Neuronal stem cell (in vitro differentiated cells): ENCODE measurements at regions not wholly inside any gene's neighbourhood (a gene's known extent, or its start where the extent isn't known, plus 50 kb on each side); places are given as distances from the start of the nearest gene placed in this dataset.

Source experiments
- DNase-seq: peaks from one replicate; pipeline ENCODE4 v3.0.0-alpha.2; 2013; ENCODE audit warnings: low spot score
- H2AFZ ChIP-seq: one replicate; pipeline ENCODE4 v1.6.1; 2013; ENCODE audit warnings: mild to moderate bottlenecking, low read length, inconsistent platforms
- H2AK5ac ChIP-seq: 2 replicates; pipeline ENCODE4 v1.6.1; 2013; ENCODE audit warnings: low read depth, mild to moderate bottlenecking, inconsistent platforms, low read length, moderate library complexity, mixed read lengths
- H2BK120ac ChIP-seq: 2 replicates; pipeline ENCODE4 v1.6.1; 2013; ENCODE audit warnings: low read depth, mild to moderate bottlenecking, inconsistent platforms, low read length, moderate library complexity, mixed read lengths
- H2BK12ac ChIP-seq: one replicate; pipeline ENCODE4 v1.6.1; 2013; ENCODE audit warnings: low read length, inconsistent platforms
- H2BK15ac ChIP-seq: 2 replicates; pipeline ENCODE4 v1.6.1; 2013; ENCODE audit warnings: mild to moderate bottlenecking, low read length, inconsistent platforms, mixed read lengths
- H2BK5ac ChIP-seq: one replicate; pipeline ENCODE4 v1.6.1; 2013; ENCODE audit warnings: inconsistent platforms, mild to moderate bottlenecking, low read length, moderate library complexity
- H3K14ac ChIP-seq: one replicate; pipeline ENCODE4 v1.6.1; 2013; ENCODE audit warnings: low read length, inconsistent platforms
- H3K18ac ChIP-seq: 2 replicates; pipeline ENCODE4 v1.6.1; 2013; ENCODE audit warnings: low read length, inconsistent platforms
- H3K23ac ChIP-seq: 2 replicates; pipeline ENCODE4 v1.6.1; 2013; ENCODE audit warnings: low read depth, mild to moderate bottlenecking, mixed read lengths, low read length, inconsistent platforms; ENCODE audit not compliant: poor library complexity
- H3K27ac ChIP-seq: replicated peaks from 3 replicates; pipeline ENCODE4 v1.5.1; 2013; ENCODE audit warnings: low read length, inconsistent platforms
- H3K27me3 ChIP-seq, 3 experiments: 2 replicates each; pipeline ENCODE4 v1.6.1; 2013; ENCODE audit warnings: low read length in 3 of 3, mild to moderate bottlenecking in 2 of 3, inconsistent platforms in 1 of 3, low read depth in 1 of 3, mixed read lengths in 1 of 3, moderate library complexity in 1 of 3; ENCODE audit not compliant: control insufficient read depth in 3 of 3, insufficient read depth in 3 of 3
- H3K36me3 ChIP-seq, 2 donors: replicated peaks in 1 of 2; 2 replicates each; pipeline ENCODE4 v1.6.1; 2013; ENCODE audit warnings: low read length in 2 of 2; ENCODE audit not compliant: control insufficient read depth in 2 of 2, insufficient read depth in 2 of 2
- H3K4ac ChIP-seq: 2 replicates; pipeline ENCODE4 v1.6.1; 2013; ENCODE audit warnings: inconsistent platforms, mild to moderate bottlenecking, low read length, moderate library complexity
- H3K4me1 ChIP-seq, 2 donors: 1 replicate in 1 of 2; 2 replicates in 1 of 2; pipeline ENCODE4 v1.6.1; 2013; ENCODE audit warnings: low read length in 2 of 2, low read depth in 1 of 2; ENCODE audit not compliant: control insufficient read depth in 2 of 2, insufficient read depth in 1 of 2
- H3K4me2 ChIP-seq: one replicate; pipeline ENCODE4 v1.6.1; 2013; ENCODE audit warnings: mild to moderate bottlenecking, low read length, inconsistent platforms; ENCODE audit not compliant: insufficient read depth, poor library complexity, severe bottlenecking
- H3K4me3 ChIP-seq, 2 donors: 2 replicates each; pipeline ENCODE4 v1.5.1; 2013; ENCODE audit warnings: low read length in 2 of 2, mild to moderate bottlenecking in 2 of 2, inconsistent platforms in 1 of 2, moderate library complexity in 1 of 2
- H3K79me1 ChIP-seq: one replicate; pipeline ENCODE4 v1.6.1; 2013; ENCODE audit warnings: low read depth, mild to moderate bottlenecking, inconsistent platforms, low read length, moderate library complexity
- H3K9ac ChIP-seq: one replicate; pipeline ENCODE4 v1.6.1; 2013; ENCODE audit warnings: mild to moderate bottlenecking, low read depth, low read length, inconsistent platforms; ENCODE audit not compliant: poor library complexity
- H3K9me3 ChIP-seq, 2 donors: replicated peaks in 1 of 2; 2 replicates each; pipeline versions ENCODE3 to v1.6.1; 2013; ENCODE audit warnings: low read length in 2 of 2, mild to moderate bottlenecking in 2 of 2, inconsistent platforms in 1 of 2, low read depth in 1 of 2, mixed read lengths in 1 of 2, moderate library complexity in 1 of 2; ENCODE audit not compliant: control insufficient read depth in 2 of 2, insufficient read depth in 1 of 2
- H4K8ac ChIP-seq: one replicate; pipeline ENCODE4 v1.6.1; 2013; ENCODE audit warnings: low read depth, mild to moderate bottlenecking, inconsistent platforms, low read length, moderate library complexity
- H4K91ac ChIP-seq: one replicate; pipeline ENCODE4 v1.6.1; 2013; ENCODE audit warnings: low read length, low read depth, mild to moderate bottlenecking, inconsistent platforms; ENCODE audit not compliant: poor library complexity
- WGBS, 2 donors: extraction: QIAGEN DNeasy Blood & Tissue Kit; methylation state at CpG; one replicate each; pipeline ENCODE4 v1.1.7; 2013; ENCODE audit warnings: missing lambda C conversion rate in 2 of 2, mixed read lengths in 1 of 2; ENCODE audit not compliant: insufficient read length in 2 of 2, insufficient replicate concordance in 1 of 2; ENCODE audit errors: extremely low coverage in 2 of 2; 5-methylcytosine and 5-hydroxymethylcytosine counted together

GRCh38 chr9:75602060-75602459, 288.4 kb upstream of the PCSK5 start:
- Histone ChIP-seq H3K9ac (no peak overlapping the region), H2BK12ac (no peak overlapping the region), H4K8ac (no peak overlapping the region), H3K27ac (no peak overlapping the region), H2BK15ac (no peak overlapping the region), H2BK120ac (no peak overlapping the region), H3K79me1 (no peaks in the 10 kb centered on the region), H2BK5ac (no peak overlapping the region), H3K9me3 (no peaks in the 10 kb centered on the region), H3K27me3 (no peaks in the 10 kb centered on the region), H3K18ac (no peak overlapping the region), H3K4me1 (no peaks in the 10 kb centered on the region), H3K14ac (no peak overlapping the region), H3K4me3 (no peak overlapping the region), H3K4ac (no peak overlapping the region), H3K4me2 (no peak overlapping the region), H2AK5ac (no peak overlapping the region), H3K23ac (no peak overlapping the region), H4K91ac (no peak overlapping the region), H3K36me3 (no peaks in the 10 kb centered on the region), H2AFZ (no peak overlapping the region)
- DNase-seq = no peak
- no CpG with 5 or more reads among the region's 4 CpGs for WGBS, 2 donors

GRCh38 chr9:75604661-75605060, 285.8 kb upstream of the PCSK5 start:
- Histone ChIP-seq H3K9me3 (no peaks in the 10 kb centered on the region), H4K8ac (no peak overlapping the region), H3K27me3 (no peaks in the 10 kb centered on the region), H3K23ac (no peak overlapping the region), H3K14ac (no peak overlapping the region), H3K27ac (no peak overlapping the region), H2BK12ac (no peak overlapping the region), H3K4ac (no peak overlapping the region), H3K36me3 (no peaks in the 10 kb centered on the region), H2BK5ac (no peak overlapping the region), H2BK15ac (no peak overlapping the region), H2BK120ac (no peak overlapping the region), H2AK5ac (no peak overlapping the region), H3K4me3 (no peak overlapping the region), H3K4me2 (no peak overlapping the region), H4K91ac (no peak overlapping the region), H3K18ac (no peak overlapping the region), H3K79me1 (no peaks in the 10 kb centered on the region), H3K4me1 (no peaks in the 10 kb centered on the region), H3K9ac (no peak overlapping the region), H2AFZ (no peak overlapping the region)
- WGBS, 2 donors = no CpG with 5 or more reads among the region's 2 CpGs
- no peak for DNase-seq

GRCh38 chr9:75607521-75607920, 283.0 kb upstream of the PCSK5 start:
- Histone ChIP-seq H3K23ac (no peak overlapping the region), H4K8ac (no peak overlapping the region), H3K9ac (no peak overlapping the region), H4K91ac (no peak overlapping the region), H3K18ac (no peak overlapping the region), H3K14ac (no peak overlapping the region), H3K36me3 (no peaks in the 10 kb centered on the region), H2BK120ac (no peak overlapping the region), H3K27me3 (no peaks in the 10 kb centered on the region), H2AK5ac (no peak overlapping the region), H3K4ac (no peak overlapping the region), H2BK5ac (no peak overlapping the region), H3K4me1 (no peaks in the 10 kb centered on the region), H3K4me3 (no peak overlapping the region), H2BK12ac (no peak overlapping the region), H3K79me1 (no peaks in the 10 kb centered on the region), H3K4me2 (no peak overlapping the region), H2AFZ (no peak overlapping the region), H3K27ac (no peak overlapping the region), H3K9me3 (no peaks in the 10 kb centered on the region), H2BK15ac (no peak overlapping the region)
- no CpG with 5 or more reads among the region's 2 CpGs for WGBS, 2 donors
- no peak for DNase-seq

- no peak overlapping the region for H3K27ac ChIP-seq
- no peak overlapping the region for H2AK5ac ChIP-seq
- no peak overlapping the region for H4K8ac ChIP-seq
- H4K91ac ChIP-seq = no peak overlapping the region
- no peak for DNase-seq
- no peaks in the 10 kb centered on the region for H3K79me1 ChIP-seq
- H3K4me2 ChIP-seq = no peak overlapping the region
- H3K18ac ChIP-seq = no peak overlapping the region
- H3K9ac ChIP-seq = no peak overlapping the region
- no peaks in the 10 kb centered on the region for H3K27me3 ChIP-seq
- no peak overlapping the region for H3K4me3 ChIP-seq
- H2BK5ac ChIP-seq = no peak overlapping the region
- no peak overlapping the region for H3K4ac ChIP-seq
- H3K23ac ChIP-seq = no peak overlapping the region
- no peak overlapping the region for H2BK120ac ChIP-seq
- no peak overlapping the region for H3K14ac ChIP-seq
- H2AFZ ChIP-seq = no peak overlapping the region
- no peaks in the 10 kb centered on the region for H3K36me3 ChIP-seq
- H2BK15ac ChIP-seq = no peak overlapping the region
- no peak overlapping the region for H2BK12ac ChIP-seq
- H3K9me3 ChIP-seq = no peaks in the 10 kb centered on the region
- no peaks in the 10 kb centered on the region for H3K4me1 ChIP-seq
These were observed 281.1 kb upstream of the PCSK5 start for GRCh38 chr9:75609401-75609800.
